ENCODE measurements at regions not wholly inside any gene's neighbourhood (a gene's known extent, or its start where the extent isn't known, plus 50 kb on each side); places are given as distances from the start of the nearest gene placed in this dataset.

DNA sequence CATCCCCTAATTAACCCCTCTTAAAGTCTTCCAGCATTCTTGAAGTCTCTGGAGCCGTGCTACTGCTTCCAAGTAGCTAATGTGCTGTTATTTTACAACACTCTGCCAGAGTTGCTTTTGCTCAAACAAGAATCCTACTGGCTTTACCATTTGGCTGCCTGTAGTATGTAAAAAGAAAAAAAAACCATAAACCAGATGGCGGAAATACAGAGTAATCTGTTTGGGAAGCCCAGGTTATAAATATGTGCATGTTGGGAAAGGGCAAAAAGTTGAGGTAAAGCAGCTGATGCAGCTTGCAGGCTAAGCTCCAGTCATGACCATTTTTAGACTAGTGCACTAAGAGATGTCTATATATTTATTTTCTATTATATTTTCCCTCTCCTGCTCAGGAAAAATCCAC is 313.2 kb upstream of the ETAA1 start:
- TF ChIP-seq, protein P1, sequence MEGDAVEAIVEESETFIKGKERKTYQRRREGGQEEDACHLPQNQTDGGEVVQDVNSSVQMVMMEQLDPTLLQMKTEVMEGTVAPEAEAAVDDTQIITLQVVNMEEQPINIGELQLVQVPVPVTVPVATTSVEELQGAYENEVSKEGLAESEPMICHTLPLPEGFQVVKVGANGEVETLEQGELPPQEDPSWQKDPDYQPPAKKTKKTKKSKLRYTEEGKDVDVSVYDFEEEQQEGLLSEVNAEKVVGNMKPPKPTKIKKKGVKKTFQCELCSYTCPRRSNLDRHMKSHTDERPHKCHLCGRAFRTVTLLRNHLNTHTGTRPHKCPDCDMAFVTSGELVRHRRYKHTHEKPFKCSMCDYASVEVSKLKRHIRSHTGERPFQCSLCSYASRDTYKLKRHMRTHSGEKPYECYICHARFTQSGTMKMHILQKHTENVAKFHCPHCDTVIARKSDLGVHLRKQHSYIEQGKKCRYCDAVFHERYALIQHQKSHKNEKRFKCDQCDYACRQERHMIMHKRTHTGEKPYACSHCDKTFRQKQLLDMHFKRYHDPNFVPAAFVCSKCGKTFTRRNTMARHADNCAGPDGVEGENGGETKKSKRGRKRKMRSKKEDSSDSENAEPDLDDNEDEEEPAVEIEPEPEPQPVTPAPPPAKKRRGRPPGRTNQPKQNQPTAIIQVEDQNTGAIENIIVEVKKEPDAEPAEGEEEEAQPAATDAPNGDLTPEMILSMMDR (IDR thresholded peaks at IDR 0.05): no peak
- TF ChIP-seq POLR2A (IDR thresholded peaks at IDR 0.05; ENCODE audit: low read depth) (no peak), POLR2AphosphoS5 (IDR thresholded peaks at IDR 0.05) (no peak)

All from esophagus muscularis mucosa (tissue), 3 donors.